Neutrophil (primary cell): ENCODE measurements at regions not wholly inside any gene's neighbourhood (a gene's known extent, or its start where the extent isn't known, plus 50 kb on each side); places are given as distances from the start of the nearest gene placed in this dataset.

Experiments
- H3K27ac ChIP-seq: fragments of 200-600 bp; sonication (generic); 2 replicates; pipeline ENCODE4 v1.5.1; 2016; ENCODE audit warnings: mild to moderate bottlenecking, moderate library complexity
- H3K27me3 ChIP-seq: fragments of 200-600 bp; sonication (generic); 2 replicates; pipeline ENCODE4 v1.6.0; 2016; ENCODE audit warnings: mild to moderate bottlenecking
- H3K36me3 ChIP-seq: fragments of 200-600 bp; sonication (generic); 2 replicates; pipeline ENCODE4 v1.5.1; 2017
- H3K4me1 ChIP-seq, 2 experiments: fragments of 200-600 bp in 1 of 2; sonication (generic) in 1 of 2; 1 replicate in 1 of 2; 2 replicates in 1 of 2; pipeline versions ENCODE4 v1.5.1 to v1.6.1; 2013 to 2016; ENCODE audit warnings: low read depth in 1 of 2, low read length in 1 of 2, mild to moderate bottlenecking in 1 of 2, moderate library complexity in 1 of 2; ENCODE audit not compliant: control insufficient read depth in 1 of 2, insufficient read depth in 1 of 2
- H3K4me3 ChIP-seq, 2 experiments: fragments of 200-600 bp in 1 of 2; sonication (generic) in 1 of 2; 1 replicate in 1 of 2; 2 replicates in 1 of 2; pipeline ENCODE4 v1.5.1; 2013 to 2016; ENCODE audit warnings: low read depth in 1 of 2, low read length in 1 of 2, mild to moderate bottlenecking in 1 of 2, moderate library complexity in 1 of 2
- H3K9me3 ChIP-seq: fragments of 200-600 bp; sonication (generic); 2 replicates; pipeline ENCODE4 v1.5.1; 2016
- TF ChIP-seq, protein P1 (sequence below): fragments of 200-600 bp; sonication (generic); IDR thresholded peaks from 2 replicates; pipeline ENCODE4 v1.5.1; 2016; ENCODE audit warnings: antibody characterized with exemption

DNA sequence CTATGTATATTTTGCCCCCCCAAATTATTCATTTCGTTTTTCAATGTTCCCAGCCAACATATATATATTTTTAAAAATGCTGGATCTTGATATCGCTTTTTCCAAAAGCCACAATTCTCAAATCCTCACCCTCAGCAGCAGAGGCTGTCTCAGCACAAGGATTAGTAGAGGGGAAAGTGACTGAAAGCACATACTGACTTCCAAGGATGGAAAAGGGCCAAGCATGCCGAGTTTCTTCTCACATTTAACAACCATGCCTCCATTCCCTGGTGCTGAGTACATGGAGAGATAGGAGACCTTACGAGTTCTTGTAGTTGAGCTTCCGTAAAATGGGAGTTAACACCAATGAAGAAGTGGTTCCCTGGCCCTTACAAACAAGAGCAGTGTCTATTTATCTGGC, 403.4 kb upstream of the DCN start:
- no peaks in the 10 kb centered on the region for H3K9me3 ChIP-seq
- no peaks in the 10 kb centered on the region for H3K36me3 ChIP-seq
- no peaks in the 10 kb centered on the region for H3K4me1 ChIP-seq
- TF ChIP-seq, protein P1, sequence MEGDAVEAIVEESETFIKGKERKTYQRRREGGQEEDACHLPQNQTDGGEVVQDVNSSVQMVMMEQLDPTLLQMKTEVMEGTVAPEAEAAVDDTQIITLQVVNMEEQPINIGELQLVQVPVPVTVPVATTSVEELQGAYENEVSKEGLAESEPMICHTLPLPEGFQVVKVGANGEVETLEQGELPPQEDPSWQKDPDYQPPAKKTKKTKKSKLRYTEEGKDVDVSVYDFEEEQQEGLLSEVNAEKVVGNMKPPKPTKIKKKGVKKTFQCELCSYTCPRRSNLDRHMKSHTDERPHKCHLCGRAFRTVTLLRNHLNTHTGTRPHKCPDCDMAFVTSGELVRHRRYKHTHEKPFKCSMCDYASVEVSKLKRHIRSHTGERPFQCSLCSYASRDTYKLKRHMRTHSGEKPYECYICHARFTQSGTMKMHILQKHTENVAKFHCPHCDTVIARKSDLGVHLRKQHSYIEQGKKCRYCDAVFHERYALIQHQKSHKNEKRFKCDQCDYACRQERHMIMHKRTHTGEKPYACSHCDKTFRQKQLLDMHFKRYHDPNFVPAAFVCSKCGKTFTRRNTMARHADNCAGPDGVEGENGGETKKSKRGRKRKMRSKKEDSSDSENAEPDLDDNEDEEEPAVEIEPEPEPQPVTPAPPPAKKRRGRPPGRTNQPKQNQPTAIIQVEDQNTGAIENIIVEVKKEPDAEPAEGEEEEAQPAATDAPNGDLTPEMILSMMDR, result no peak
- no peak overlapping the region for H3K4me3 ChIP-seq
- H3K27ac ChIP-seq, result no peak overlapping the region
- no peaks in the 10 kb centered on the region for H3K27me3 ChIP-seq

DNA sequence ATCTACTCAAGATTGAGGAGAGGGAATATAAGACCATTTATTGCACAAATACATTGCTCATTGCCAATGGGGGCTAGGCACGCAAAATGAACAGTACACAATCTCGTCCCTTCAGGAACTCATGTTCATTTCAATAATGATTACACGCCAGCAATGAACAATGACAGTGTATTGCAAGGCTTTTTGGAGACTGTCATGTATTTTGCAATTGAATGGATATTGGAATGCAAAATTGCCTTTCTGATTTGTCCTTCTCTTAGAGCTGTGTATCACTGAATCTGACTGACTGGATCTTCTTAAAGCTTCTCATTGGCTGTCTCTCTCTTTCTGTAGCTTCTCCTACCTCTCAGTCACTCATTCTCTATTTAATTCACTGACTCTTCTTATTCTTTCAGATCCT, 400.2 kb upstream of the DCN start:
- no peaks in the 10 kb centered on the region for H3K27me3 ChIP-seq
- TF ChIP-seq, protein P1, result no peak
- no peaks in the 10 kb centered on the region for H3K36me3 ChIP-seq
- H3K9me3 ChIP-seq, result no peaks in the 10 kb centered on the region
- H3K4me1 ChIP-seq, result no peaks in the 10 kb centered on the region
- H3K4me3 ChIP-seq, result no peak overlapping the region
- H3K27ac ChIP-seq, result no peak overlapping the region

DNA sequence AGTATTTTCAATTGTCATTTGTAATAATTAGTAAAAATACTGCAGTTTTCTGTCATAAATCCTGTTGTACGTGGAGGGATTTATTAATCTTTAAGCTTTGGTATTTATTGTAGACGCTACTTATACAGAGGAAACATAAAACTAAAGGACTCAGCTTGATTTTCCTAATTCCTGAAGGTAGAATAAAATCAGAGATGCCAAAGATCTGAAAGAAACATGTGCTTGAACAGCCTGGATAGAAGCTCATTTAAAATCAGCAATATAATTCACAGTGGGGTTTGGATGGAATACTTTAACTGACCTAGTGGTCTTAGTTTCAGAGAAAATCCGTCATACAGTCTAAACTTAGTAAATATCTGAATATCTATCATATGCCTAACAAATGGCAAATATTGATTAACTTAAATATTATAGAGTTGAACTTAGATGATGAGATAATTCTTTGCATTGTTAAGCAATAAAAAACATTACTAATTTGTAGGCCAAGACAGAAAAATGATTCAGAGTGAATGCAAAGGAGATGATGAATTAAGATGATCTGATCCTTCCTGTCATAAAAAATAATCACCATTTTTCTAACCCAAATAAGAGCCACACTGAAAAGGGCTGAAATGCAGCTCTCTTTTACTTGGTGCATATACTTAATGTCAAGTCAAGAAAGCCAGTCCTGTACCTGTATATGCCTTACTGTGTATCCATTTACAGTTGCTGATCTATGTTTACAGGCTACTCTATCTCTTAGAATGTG, 397.1 kb upstream of the DCN start:
- TF ChIP-seq, protein P1, result no peak
- H3K27me3 ChIP-seq, result no peaks in the 10 kb centered on the region

GRCh38 chr12:91577586-91578539, 395.2 kb upstream of the DCN start:
- H3K4me3 ChIP-seq, result no peak overlapping the region
- H3K36me3 ChIP-seq, result no peaks in the 10 kb centered on the region
- TF ChIP-seq, protein P1, result no peak
- H3K4me1 ChIP-seq, result no peaks in the 10 kb centered on the region
- no peaks in the 10 kb centered on the region for H3K9me3 ChIP-seq
- H3K27ac ChIP-seq, result no peak overlapping the region
- no peaks in the 10 kb centered on the region for H3K27me3 ChIP-seq

More for the DNA sequence above, 397.1 kb upstream of the DCN start:
- no peaks in the 10 kb centered on the region for H3K36me3 ChIP-seq
- no peaks in the 10 kb centered on the region for H3K9me3 ChIP-seq
- H3K27ac ChIP-seq, result no peak overlapping the region
- no peaks in the 10 kb centered on the region for H3K4me1 ChIP-seq
- no peak overlapping the region for H3K4me3 ChIP-seq

- Histone ChIP-seq H3K4me1 (no peaks in the 10 kb centered on the region), H3K36me3 (no peaks in the 10 kb centered on the region), H3K27ac (no peak overlapping the region), H3K27me3 (no peaks in the 10 kb centered on the region), H3K4me3 (no peak overlapping the region), H3K9me3 (no peaks in the 10 kb centered on the region)
- TF ChIP-seq, protein P1, result no peak
These were observed 393.8 kb upstream of the DCN start for GRCh38 chr12:91576432-91576831.
